Pancreas (tissue), 10 donors: ENCODE measurements at regions not wholly inside any gene's neighbourhood (a gene's known extent, or its start where the extent isn't known, plus 50 kb on each side); places are given as distances from the start of the nearest gene placed in this dataset.

Experiments
- ATAC-seq, 4 donors: fragments of 200-7000 bp; cut with Tn5 transposase; one replicate each; pipeline versions ENCODE4 v1.8.0 to v1.9.1; 2020; ENCODE audit warnings: mild to moderate bottlenecking in 4 of 4, moderate library complexity in 4 of 4
- DNase-seq, 6 donors: peaks; one replicate each; pipeline ENCODE4 v3.0.0-alpha.2; 2020
- FAIRE-seq: peaks from 2 replicates; lab custom pipeline; 2012; peaks lifted over from hg19 to GRCh38; lab: Jason Lieb, UNC
- H3K27ac ChIP-seq, 4 donors: fragments of 200-600 bp; sonication (generic); 1 replicate in 3 of 4; 2 replicates in 1 of 4; pipeline versions ENCODE4 v1.5.0 to v1.8.0; 2020
- H3K27me3 ChIP-seq, 4 donors: fragments of 200-600 bp; one replicate each; pipeline ENCODE4 v1.8.0; 2021
- H3K36me3 ChIP-seq, 3 donors: fragments of 200-600 bp; sonication (generic) in 1 of 3; one replicate each; pipeline versions ENCODE4 v1.5.0 to v1.8.0; 2020 to 2021
- H3K4me1 ChIP-seq, 3 donors: fragments of 200-600 bp; one replicate each; pipeline ENCODE4 v1.8.0; 2021
- H3K4me3 ChIP-seq, 4 donors: fragments of 200-600 bp; sonication (generic) in 2 of 4; one replicate each; pipeline versions ENCODE4 v1.5.0 to v1.8.0; 2020 to 2021
- H3K9me3 ChIP-seq, 4 donors: fragments of 200-600 bp; one replicate each; pipeline ENCODE4 v1.8.0; 2021
- WGBS, 2 donors: extraction: QIAGEN DNeasy Blood & Tissue Kit; methylation state at CpG; one replicate each; pipeline ENCODE4 v1.1.7; 2013; 5-methylcytosine and 5-hydroxymethylcytosine counted together
- intact Hi-C, 3 donors: fragments of 100-400 bp; cut with DNase I; formaldehyde crosslinking; loops; one replicate each; pipeline versions ENCODE4 v1.11.1 to v1.14.2; 2022
- TF ChIP-seq, protein P1 (sequence below), 4 donors: fragments of 200-600 bp; sonication (generic) in 3 of 4; IDR thresholded peaks; one replicate each; pipeline versions ENCODE4 v1.5.0 to v1.8.0; 2021; ENCODE audit warnings: antibody characterized with exemption in 4 of 4
- donor health status: healthy with polysubstance abuse.
- donor health status: DM: no; HTN: no; CAD: no; lungs with moderate emphysema.
- donor health status: DM: no; HTN: no; CAD: no.
- donor health status: control.
- donor health status: control.
- donor health status: Bipolar disorder and iron deficiency.
- donor health status: DM: yes; HTN: yes; CAD: no.
- donor health status: DM: no; HTN: no; CAD: no.
- donor health status: DM: no; HTN: no; CAD: no.
- donor health status: DM: yes; HTN: yes; CAD: no.

DNA sequence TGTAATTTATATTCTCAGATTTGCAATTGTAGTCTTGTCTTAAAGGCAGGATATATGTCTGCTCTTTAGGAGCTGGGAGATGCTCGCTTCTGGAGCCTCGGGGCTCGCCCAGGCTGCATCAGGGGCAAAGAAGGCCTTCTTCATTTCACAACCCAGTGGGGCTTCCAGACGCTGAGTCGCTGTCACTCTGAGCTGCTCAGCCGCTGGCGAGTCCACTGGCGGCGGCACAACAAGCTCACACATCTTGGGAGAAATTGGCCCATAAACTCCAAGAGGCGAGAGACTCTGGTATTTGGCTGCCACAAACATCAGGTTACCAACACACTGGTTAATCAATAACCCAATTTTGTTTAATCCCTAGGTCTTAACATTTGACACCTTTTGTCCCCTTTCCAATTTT, 216.6 kb downstream of the ATG4C start:
- Histone ChIP-seq H3K9me3 (no peaks in the 10 kb centered on the region), H3K27ac (no peak overlapping the region), H3K4me1 (no peaks in the 10 kb centered on the region), H3K27me3 (peaks cover 0 to 3% (median 0%) of the 10 kb centered on the region in 4 donors), H3K4me3 (no peak overlapping the region), H3K36me3 (no peaks in the 10 kb centered on the region)
- ATAC-seq (peak in 1 of 4 donors; percentile 25), FAIRE-seq (no peak), DNase-seq (no peak)
- intact Hi-C loops: no loop called here
- WGBS, 2 donors: 29 to 31% methylated on average over 10 of the region's 10 CpGs
- TF ChIP-seq, protein P1, sequence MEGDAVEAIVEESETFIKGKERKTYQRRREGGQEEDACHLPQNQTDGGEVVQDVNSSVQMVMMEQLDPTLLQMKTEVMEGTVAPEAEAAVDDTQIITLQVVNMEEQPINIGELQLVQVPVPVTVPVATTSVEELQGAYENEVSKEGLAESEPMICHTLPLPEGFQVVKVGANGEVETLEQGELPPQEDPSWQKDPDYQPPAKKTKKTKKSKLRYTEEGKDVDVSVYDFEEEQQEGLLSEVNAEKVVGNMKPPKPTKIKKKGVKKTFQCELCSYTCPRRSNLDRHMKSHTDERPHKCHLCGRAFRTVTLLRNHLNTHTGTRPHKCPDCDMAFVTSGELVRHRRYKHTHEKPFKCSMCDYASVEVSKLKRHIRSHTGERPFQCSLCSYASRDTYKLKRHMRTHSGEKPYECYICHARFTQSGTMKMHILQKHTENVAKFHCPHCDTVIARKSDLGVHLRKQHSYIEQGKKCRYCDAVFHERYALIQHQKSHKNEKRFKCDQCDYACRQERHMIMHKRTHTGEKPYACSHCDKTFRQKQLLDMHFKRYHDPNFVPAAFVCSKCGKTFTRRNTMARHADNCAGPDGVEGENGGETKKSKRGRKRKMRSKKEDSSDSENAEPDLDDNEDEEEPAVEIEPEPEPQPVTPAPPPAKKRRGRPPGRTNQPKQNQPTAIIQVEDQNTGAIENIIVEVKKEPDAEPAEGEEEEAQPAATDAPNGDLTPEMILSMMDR (IDR thresholded peaks at IDR 0.05): no peak

DNA sequence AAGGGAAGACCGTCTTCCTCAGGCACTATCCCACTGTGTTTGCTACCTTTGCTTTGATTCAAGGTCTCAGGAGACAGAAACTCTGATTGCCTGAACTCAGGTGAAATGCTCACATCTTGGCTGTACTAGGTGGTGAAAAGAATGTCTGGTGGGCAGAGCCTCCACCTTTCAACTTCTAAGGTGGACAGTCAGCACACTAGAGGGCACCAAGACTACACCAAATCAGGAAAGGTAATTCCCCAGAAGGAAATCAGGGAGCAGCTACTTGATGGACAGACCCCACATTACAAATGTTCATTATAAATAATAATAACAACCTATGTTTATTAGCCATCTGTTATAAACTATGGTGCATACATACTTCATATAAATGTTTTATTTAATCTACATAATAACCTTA, 220.9 kb downstream of the ATG4C start:
- WGBS, 2 donors: 52 to 64% methylated on average over 1 of the region's 1 CpG
- no peak overlapping the region for H3K4me3 ChIP-seq
- H3K36me3 ChIP-seq: no peaks in the 10 kb centered on the region
- H3K27ac ChIP-seq: no peak overlapping the region
- H3K27me3 ChIP-seq: no peaks in the 10 kb centered on the region
- FAIRE-seq: no peak
- TF ChIP-seq, protein P1 (IDR thresholded peaks at IDR 0.05): peak in 1 of 4 donors; percentile 16
- ATAC-seq: peak in 1 of 4 donors; percentile 65
- H3K9me3 ChIP-seq: no peaks in the 10 kb centered on the region
- no peak for DNase-seq
- intact Hi-C loops: no loop called here
- no peaks in the 10 kb centered on the region for H3K4me1 ChIP-seq

DNA sequence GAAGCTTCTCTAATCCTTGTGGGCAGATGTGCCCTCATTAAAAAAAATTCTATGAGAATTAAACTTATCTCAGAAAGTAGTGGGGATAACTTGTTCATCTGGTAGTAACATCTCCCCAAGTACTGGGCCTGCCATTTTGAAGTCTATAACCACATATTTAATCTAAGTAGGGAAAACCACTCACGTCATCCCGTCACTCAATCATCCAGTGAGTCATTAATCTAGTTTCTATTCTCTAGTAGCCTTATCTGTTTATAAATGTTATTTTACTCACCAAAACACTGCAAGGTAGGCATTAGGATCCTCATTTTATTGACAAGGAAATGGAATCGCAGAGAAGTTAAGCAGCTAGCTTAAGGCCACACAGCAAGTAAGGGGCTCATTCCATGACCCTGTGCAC, 221.9 kb downstream of the ATG4C start:
- Histone ChIP-seq H3K36me3 (no peaks in the 10 kb centered on the region), H3K27me3 (no peaks in the 10 kb centered on the region), H3K9me3 (no peaks in the 10 kb centered on the region), H3K4me3 (no peak overlapping the region), H3K27ac (no peak overlapping the region), H3K4me1 (no peaks in the 10 kb centered on the region)
- no peak for ATAC-seq
- TF ChIP-seq, protein P1 (IDR thresholded peaks at IDR 0.05): no peak
- intact Hi-C loops: no loop called here
- FAIRE-seq: no peak
- no peak for DNase-seq
- WGBS, 2 donors: 84 to 90% methylated on average over 3 of the region's 3 CpGs

DNA sequence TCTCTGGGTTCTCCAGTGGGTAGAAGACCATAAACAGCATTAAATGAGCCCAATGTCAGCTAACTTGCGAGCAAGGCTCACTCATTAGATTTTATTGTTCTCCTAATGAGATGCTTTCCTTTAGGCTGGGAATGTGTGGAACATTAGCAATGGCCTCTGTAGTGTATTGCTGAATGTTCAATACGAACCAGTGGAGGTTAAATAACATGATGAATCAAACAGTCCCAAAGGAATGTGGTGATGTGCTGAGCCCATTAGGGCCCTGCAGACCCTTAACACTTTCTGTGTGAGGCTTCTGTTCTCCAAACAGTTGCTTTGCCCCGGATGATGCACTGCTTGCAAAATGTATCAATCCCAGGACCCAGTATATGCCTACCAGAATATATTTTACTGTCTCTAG, 225.5 kb downstream of the ATG4C start:
- TF ChIP-seq, protein P1 (IDR thresholded peaks at IDR 0.05): no peak
- no peak for ATAC-seq
- intact Hi-C loops: no loop called here

DNA sequence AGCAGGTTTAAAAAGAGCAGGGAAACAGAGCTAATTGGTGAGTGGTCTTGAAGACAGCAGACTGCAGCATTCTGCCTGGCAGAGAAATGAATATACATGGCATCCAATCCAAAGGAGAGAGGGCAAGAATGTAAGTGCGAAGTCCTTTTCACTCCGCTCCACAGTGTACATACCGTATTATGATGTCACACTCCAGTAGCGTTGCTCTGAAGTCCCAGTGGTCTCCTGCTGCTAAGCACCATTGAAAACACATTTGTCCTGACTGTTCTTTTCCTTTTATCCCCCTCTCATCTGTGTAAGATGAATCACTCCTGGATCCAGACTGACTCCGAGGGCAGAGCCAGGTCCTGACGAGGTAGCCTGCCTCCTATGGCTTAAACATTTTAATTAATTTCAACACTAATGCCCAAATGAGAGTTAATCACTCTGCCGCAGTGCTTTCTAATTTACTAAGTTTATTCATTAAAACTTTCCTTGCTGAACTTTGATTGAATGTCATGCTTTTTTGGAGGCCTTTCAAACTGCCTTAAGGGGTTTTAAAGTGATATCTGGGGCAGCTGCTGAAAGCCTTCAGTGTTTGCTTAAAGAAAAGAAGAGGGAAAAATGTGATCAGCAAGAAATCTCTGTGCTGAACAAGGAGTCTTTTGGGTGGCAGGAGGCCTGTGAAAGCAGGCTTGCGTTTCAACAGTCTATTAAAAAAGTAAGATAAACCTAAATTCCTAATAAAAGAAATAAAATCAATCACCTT, 227.2 kb downstream of the ATG4C start:
- Histone ChIP-seq H3K4me3 (no peak overlapping the region), H3K27me3 (no peaks in the 10 kb centered on the region), H3K36me3 (no peaks in the 10 kb centered on the region), H3K9me3 (no peaks in the 10 kb centered on the region), H3K4me1 (no peaks in the 10 kb centered on the region), H3K27ac (no peak overlapping the region)
- DNase-seq: no peak
- intact Hi-C loops: no loop called here
- no peak for ATAC-seq
- no peak for FAIRE-seq
- TF ChIP-seq, protein P1 (IDR thresholded peaks at IDR 0.05): no peak
- WGBS, 2 donors: 83 to 87% methylated on average over 8 of the region's 8 CpGs

More for the DNA sequence above, 225.5 kb downstream of the ATG4C start:
- no peak for DNase-seq
- Histone ChIP-seq H3K27me3 (no peaks in the 10 kb centered on the region), H3K9me3 (no peaks in the 10 kb centered on the region), H3K4me3 (no peak overlapping the region), H3K27ac (no peak overlapping the region), H3K4me1 (no peaks in the 10 kb centered on the region), H3K36me3 (no peaks in the 10 kb centered on the region)
- WGBS, 2 donors: 69 to 75% methylated on average over 3 of the region's 3 CpGs
- no peak for FAIRE-seq
